ENCODE measurements at regions not wholly inside any gene's neighbourhood (a gene's known extent, or its start where the extent isn't known, plus 50 kb on each side); places are given as distances from the start of the nearest gene placed in this dataset.

DNA sequence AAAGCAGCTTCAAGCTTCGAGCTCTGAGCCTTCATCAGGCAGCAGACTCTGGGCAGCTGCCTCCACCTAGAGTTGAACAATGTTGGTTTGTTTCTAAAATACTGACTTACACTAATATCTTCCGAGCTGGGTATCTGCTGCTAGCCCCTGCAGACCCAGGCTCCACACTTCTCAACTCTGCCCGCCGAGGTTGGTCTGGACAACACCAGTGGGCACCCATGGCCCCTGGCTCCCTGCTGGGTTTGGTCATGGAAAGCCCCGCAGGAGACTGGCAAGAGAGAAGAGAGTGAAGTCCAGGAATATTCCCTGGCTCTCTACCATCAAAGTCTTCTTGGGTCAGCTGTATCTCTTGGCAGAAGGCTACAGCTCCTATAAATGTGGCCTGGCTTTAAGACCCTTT, 214.2 kb upstream of the TMEM132C start:
- DNase-seq = no peak

DNA sequence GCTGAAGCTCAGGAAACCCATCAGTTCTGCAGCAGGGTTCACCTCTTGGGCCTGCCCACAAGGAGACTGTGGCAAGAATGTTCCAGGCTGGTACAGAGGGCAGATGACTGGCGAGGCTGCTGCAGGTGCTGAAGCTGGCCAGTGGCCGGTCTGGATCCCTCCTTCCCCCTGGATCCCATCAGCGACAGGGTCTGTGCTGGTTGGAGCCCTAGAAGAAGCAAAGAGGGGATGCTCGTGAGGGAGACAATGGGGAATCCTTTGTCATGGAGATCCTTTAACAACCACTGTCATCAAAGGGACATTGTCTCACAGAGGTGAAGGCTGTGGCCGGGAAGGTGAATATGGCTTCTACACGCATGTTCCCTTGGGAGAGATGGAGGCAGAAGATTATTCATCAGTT, 211.4 kb upstream of the TMEM132C start:
- DNase-seq = no peak

DNA sequence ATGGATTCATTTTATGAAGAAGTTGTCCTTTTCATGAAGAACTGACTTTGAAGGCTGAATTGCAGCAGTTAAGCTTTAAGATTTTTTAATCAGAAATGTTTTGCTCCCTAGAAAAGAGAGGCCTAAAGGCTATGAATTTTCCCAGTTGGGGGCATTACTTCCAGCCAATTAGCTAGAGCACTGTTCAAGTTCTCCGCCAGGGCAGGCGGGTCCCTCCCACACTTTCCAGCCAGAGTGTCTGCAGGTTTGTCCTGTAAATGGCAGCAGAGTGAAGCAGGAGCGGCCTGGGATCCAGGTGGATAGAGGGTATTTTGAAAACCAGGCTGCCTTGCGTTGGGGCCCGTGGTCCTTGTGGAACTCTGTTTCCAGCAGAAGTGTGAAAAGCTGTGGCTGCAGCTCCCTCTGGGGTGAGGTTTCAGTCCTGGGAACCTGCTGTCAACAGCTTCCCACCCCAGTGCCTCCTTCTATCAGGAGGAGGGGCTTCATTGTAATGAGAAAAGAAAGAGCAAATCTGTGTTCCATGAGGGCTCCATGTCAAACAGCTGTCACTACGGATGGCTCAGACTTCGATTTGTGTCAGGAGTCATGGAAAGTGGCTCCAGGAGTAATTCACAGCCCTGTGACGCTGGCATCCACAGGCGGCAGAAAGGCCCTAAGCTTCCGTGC, 210.7 kb upstream of the TMEM132C start:
- no peak for DNase-seq

DNA sequence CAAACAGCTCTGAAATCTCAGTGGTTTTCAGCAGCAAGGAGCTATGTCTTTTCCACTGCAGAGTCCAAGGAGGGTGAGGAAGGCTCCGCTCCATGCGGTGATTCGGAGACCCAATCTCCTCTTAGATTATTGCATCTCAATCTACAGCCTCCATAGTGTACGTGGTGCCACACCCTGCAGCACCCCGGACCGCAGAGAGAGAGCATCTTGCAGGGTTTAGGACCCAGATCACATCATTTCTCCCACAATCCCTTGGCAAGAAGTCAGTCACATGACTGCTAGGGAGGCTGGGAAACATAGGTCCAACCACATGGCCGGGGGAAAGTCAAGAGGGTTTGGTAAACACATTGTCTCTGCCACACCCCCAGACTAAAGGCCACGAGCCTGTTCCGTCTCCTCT, 209.4 kb upstream of the TMEM132C start:
- DNase-seq = no peak

- DNase-seq = no peak
Measured at GRCh38 chr12:128059621-128060370, 207.2 kb upstream of the TMEM132C start.

DNA sequence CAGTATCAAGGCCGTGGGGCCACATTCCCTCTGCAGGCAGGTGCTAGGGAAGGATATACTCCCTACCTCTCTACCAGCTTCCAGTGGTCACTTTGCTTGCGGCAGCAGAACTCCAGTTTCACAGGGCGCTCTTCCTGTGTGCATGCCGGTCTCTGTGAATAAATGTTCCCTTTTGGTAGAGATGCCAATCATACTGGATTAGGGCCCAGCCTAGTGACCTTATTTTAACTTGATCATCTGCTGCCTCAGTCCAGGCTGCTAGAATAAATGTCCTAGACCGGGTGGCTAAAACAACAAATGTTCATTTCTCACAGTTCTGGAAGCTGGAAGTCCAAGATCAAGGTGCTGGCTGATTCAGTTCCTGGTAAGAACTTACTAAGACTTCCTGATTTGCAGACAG, 198.8 kb upstream of the TMEM132C start:
- DNase-seq = no peak

GRCh38 chr12:128069359-128069997, 197.5 kb upstream of the TMEM132C start:
- no peak for DNase-seq

GRCh38 chr12:128073937-128074336, 193.0 kb upstream of the TMEM132C start:
- DNase-seq = no peak

GRCh38 chr12:128075332-128075731, 191.6 kb upstream of the TMEM132C start:
- no peak for DNase-seq

DNA sequence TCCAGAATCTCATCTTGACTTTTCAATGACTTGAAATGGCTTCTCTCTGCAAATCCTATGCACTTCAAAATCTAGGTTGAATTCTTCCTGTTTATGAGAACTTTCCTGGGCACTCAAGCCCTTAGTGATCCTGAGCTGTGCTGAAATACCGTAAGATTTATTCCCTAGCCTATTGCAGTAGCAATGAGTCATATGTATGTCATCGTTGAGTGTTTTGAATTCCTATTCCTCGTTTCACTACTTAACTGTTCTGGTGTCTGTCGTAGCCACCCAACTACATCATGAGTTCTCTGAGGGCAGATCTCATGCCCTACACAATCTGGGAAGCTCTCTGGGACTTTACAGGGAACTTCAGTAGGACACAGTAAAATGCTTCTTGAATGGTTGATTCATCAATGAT, 190.8 kb upstream of the TMEM132C start:
- DNase-seq = no peak

- DNase-seq = no peak
Measured at GRCh38 chr12:128077211-128077916, 189.6 kb upstream of the TMEM132C start.

DNA sequence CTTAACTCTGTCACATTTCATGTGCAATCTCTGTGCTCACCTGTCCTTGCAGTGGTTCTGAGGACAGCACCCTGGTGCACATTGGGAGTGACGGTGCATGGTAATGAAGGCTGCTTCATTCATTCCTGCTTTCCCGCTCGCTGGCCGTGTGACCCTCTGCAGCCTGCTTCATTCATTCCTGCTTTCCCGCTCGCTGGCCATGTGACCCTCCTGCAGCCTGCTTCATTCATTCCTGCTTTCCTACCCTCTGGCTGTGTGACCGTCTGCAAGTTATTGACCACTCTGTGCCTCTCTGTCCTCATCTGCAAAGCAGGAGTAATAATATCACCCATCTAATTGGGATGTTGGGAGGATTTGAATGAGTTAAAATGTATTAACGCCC, 189.1 kb upstream of the TMEM132C start:
- DNase-seq = no peak

DNA sequence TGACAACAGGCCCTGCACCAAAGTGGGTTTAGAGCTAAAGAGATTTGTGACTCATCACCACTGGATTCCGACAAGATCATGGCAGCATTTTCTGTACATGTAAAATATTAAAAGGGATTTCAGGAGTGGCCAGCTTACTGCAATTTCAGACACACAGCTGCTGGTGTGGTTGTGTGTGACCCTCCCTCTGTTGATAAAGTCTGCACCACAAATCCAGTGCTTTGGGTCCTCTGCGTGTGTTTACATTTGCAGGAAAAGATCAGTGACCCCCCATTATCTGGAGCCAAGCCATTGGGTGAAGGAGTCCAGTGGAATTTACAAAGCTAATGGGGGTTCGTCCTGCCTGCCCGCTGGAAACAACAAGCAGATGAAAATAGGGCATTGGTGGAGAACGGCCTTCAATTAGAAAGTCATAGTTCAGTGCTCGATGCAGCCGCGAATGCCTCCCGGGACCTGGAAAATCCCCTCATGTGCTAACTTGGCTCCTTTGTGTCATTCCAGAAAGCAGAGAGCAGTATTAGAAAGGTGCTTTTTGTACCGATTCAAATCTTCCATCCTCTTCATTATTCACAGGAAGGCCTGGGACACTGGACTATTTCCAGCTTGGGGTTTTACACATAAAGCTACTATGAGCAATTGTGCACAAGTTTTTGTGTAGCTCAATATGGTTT, 188.5 kb upstream of the TMEM132C start:
- no peak for DNase-seq

DNA sequence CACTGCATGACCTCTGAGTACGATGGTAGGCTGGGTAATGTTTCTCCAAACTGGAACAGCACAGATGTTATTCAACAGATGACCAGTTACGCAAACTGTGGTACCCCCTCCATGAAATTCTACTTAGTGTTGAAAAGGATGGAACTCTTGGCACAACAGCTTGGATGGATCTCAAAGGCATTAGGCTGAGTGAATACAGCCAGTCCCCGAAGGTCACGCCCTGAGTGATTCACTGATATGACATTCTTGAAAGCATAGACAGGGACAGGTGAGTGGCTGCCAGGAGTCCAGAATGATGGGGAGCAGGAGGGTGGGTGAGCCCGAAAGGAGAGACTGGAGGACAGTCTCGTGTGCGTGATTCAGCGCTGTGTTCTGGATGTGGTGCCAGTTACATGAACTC, 187.5 kb upstream of the TMEM132C start:
- DNase-seq = no peak

GRCh38 chr12:128083132-128083729, 183.7 kb upstream of the TMEM132C start:
- DNase-seq = no peak

DNA sequence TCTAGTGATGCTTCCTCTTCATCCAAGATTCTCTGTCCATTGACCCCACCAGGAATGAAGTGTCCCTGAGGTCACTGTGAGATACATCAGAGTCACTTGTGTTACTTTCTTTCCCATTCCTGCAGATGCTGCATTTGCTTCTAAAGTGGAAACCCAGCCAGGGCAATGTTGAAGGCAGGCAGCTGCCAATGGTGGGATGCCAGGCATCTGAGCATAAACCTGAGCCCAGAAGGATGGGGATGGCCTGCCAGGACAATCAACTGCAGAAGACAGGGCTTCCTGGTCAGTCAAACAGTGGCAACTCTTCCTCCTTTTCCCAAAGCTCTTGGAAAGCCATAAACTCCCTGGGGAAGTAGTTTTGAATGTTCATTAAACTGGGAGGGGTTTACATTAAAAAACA, 178.0 kb upstream of the TMEM132C start:
- no peak for DNase-seq

DNA sequence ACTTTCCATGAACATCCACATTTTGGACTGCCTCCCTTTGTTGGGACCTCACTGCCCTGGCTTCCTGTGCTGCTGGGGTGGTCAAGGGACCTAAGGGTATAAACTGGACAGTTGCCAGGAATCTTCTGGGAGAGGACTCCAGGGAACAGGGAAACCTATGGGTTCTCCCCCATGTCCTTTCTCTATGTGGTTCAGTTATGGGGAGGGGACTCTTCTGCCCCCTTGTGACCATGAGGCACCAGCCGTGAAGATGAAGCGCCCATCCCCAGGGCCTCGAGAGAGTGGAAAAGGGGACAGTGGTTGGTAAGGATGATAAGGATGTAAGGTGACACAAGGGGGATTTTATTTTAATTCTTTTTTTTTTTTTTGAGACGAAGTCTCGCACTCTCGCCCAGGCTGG, 177.0 kb upstream of the TMEM132C start:
- DNase-seq = no peak

GRCh38 chr12:128091101-128091720, 175.8 kb upstream of the TMEM132C start:
- no peak for DNase-seq

DNA sequence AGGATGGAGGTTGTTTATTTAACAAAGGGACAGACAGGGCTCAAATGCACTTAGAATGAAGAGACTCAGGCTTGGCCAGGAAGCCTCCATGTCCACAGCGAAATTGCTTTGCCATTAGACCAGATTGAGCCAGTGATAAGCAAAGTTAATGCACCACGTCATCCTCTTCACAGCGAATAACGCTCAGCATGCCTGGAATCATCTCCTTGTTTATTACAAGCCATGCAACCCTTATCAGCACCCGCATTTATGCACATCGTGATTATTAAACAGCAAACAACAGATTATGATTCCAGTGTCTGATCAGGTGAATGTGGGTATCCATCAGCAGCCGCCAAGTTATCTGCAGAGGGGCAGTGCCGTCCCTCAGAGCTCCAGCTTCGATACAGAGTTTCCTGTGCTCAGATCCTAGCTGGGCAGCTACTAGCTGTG, 175.0 kb upstream of the TMEM132C start:
- DNase-seq = no peak

DNA sequence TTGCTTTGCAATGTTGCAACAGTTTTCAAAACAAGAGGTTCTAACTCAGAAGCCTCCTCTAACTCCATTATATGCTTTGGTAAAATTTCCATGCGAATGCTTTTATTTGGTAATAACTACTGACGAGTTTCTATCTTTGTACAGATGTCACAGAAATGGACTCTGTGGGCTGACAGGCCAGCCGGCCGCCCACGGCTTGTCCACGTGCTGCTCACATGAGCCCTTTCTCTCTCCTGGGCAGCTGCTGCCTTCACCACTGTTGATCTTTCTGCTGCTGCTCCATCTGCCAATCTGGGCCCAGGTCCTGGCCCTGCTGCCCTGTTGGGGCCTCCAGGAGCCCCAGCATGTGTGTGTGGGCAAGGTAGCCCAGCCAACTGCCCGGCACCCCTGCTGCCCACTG, 168.2 kb upstream of the TMEM132C start:
- DNase-seq = no peak

DNA sequence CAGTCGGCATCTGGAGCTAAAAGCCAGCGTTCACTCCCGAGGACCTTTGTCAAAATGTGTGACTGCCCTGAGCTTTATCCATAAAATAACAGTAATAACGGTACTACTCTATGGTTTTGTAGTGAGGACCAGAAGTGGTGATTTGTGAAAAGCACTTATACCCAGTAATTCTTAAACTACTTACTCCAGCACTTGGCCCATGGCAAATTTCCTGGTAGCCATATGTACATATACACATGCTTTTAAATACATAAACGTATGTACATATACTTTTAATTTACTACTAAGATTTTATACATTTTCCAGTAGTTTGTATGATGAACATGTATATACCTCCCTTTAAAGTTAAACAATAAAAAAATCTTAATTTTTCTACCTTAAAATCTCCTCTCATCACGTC, 163.8 kb upstream of the TMEM132C start:
- DNase-seq = no peak

DNA sequence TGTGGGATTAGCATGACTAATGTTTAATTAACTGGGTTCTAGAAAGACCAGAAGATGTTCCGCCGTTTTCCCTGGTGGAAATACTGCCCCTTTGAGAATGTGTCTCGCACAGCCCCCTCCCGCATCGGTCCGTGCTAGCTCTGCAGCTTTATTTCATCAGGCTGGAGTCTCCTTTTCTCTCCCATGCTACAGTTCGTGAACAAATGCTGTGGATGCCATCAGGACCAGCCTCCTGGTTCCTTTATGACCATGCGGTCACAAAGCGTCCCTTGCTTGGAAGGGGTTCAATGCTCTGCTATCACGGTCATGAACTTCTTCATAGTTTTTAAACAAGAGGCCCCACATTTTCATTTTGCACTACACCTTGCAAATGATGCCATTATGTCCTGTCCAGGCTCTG, 157.7 kb upstream of the TMEM132C start:
- DNase-seq = no peak
